ENCODE measurements at regions not wholly inside any gene's neighbourhood (a gene's known extent, or its start where the extent isn't known, plus 50 kb on each side); places are given as distances from the start of the nearest gene placed in this dataset.

GRCh38 chr3:127483902-127484591 is 106.5 kb downstream of the TPRA1 start:
- no peak overlapping the region for H2BK120ac ChIP-seq (ENCODE audit: low read depth, low read length)
- no peak overlapping the region for H3K9ac ChIP-seq (ENCODE audit: low read depth, low read length)
- TF ChIP-seq MXI1 (IDR thresholded peaks at IDR 0.05; ENCODE audit: borderline replicate concordance, low read depth, low read length) (no peak), RAD21 (IDR thresholded peaks at IDR 0.05; ENCODE audit: low read length) (no peak), CHD1 (IDR thresholded peaks at IDR 0.05; ENCODE audit: low read depth, low read length) (no peak), MAFK (IDR thresholded peaks at IDR 0.05; ENCODE audit: low read depth, low read length) (no peak), MAZ (IDR thresholded peaks at IDR 0.05; ENCODE audit: borderline replicate concordance, low read depth, low read length) (no peak), POLR2A (IDR thresholded peaks at IDR 0.05; ENCODE audit: low read depth, low read length) (no peak), RCOR1 (IDR thresholded peaks at IDR 0.05; ENCODE audit: insufficient replicate concordance, low read length) (no peak), FOS (IDR thresholded peaks at IDR 0.05; ENCODE audit: low read depth, low read length) (no peak), RFX5 (IDR thresholded peaks at IDR 0.05; ENCODE audit: low read depth, low read length) (no peak), NFE2L2 (IDR thresholded peaks at IDR 0.05; ENCODE audit: low read depth, low read length) (no peak), BHLHE40 (IDR thresholded peaks at IDR 0.05; ENCODE audit: low read depth, low read length) (no peak), CEBPB (IDR thresholded peaks at IDR 0.05; ENCODE audit: low read depth, low read length) (no peak), ELK1 (IDR thresholded peaks at IDR 0.05; ENCODE audit: borderline replicate concordance, low read depth, low read length) (no peak), USF2 (IDR thresholded peaks at IDR 0.05; ENCODE audit: low read depth, low read length) (no peak), SMC3 (IDR thresholded peaks at IDR 0.05; ENCODE audit: low read depth, low read length) (no peak), CTCF (conservative IDR thresholded peaks at IDR 0.05; ENCODE audit: low read depth, low read length) (no peak)
- no peak overlapping the region for H2AFZ ChIP-seq (replicated peaks; ENCODE audit: low read length, poor library complexity)
- CTCF ChIA-PET = no interaction called here
- no peak overlapping the region for H4K8ac ChIP-seq (ENCODE audit: low read depth in 2 of 2, low read length in 2 of 2)
- no peak overlapping the region for H2AK9ac ChIP-seq (replicated peaks; ENCODE audit: low read depth, low read length, poor library complexity)
- H3K4me2 ChIP-seq (ENCODE audit: low read depth, low read length) = no peak overlapping the region
- H3K4me1 ChIP-seq (ENCODE audit: control insufficient read depth, insufficient read depth, low read length) = no peaks in the 10 kb centered on the region
- dilution Hi-C loops (cut with HindIII; ENCODE audit: low sequenced_read_pairs, unreplicated experiment) (no loop called here), intact Hi-C loops (cut with micrococcal nuclease) (no loop called here), in situ Hi-C loops (cut with MboI; ENCODE audit: low sequenced_read_pairs) (no loop called here)
- H3K79me1 ChIP-seq (ENCODE audit: low read depth in 1 of 2, low read length in 2 of 2) = no peaks in the 10 kb centered on the region
- no peak overlapping the region for H2BK20ac ChIP-seq (ENCODE audit: low read depth, low read length)
- H3K9me1 ChIP-seq (ENCODE audit: insufficient read depth, low read length) = no peaks in the 10 kb centered on the region
- no peak overlapping the region for H3K23ac ChIP-seq (ENCODE audit: low read depth, low read length)
- H3K4me3 ChIP-seq (ENCODE audit: insufficient read depth, low read depth, low read length) = no peak overlapping the region
- no peaks in the 10 kb centered on the region for H3K9me3 ChIP-seq (ENCODE audit: control insufficient read depth, insufficient read depth, low read length)
- ATAC-seq (ENCODE audit: low read depth) (no peak), DNase-seq (no peak)
- WGBS, 2 experiments (ENCODE audit: extremely low coverage in 2 of 2, insufficient read length in 1 of 2) = 25% methylated on average over 2 of the region's 18 CpGs; no CpG with 5 or more reads in 1 of the 2 experiments
- BruUV-seq (replicated peaks) = no TSS peak
- H3K27me3 ChIP-seq (ENCODE audit: control insufficient read depth, insufficient read depth, low read length) = peaks cover 25% of the 10 kb centered on the region
- H2BK5ac ChIP-seq (ENCODE audit: low read depth, low read length, poor library complexity, severe bottlenecking) = no peak overlapping the region
- H2BK15ac ChIP-seq (ENCODE audit: low read depth, low read length) = no peak overlapping the region
- H4K20me1 ChIP-seq (ENCODE audit: insufficient read depth, low read length) = no peaks in the 10 kb centered on the region
- H3K4ac ChIP-seq (ENCODE audit: low read depth, low read length) = no peak overlapping the region
- H3K18ac ChIP-seq (ENCODE audit: low read depth, low read length) = no peak overlapping the region
- no peak overlapping the region for H4K5ac ChIP-seq (ENCODE audit: low read depth, low read length)
- POLR2A ChIA-PET (ENCODE audit: unreplicated experiment) = no interaction called here
- H4K91ac ChIP-seq (ENCODE audit: insufficient read depth, low read depth, low read length) = no peak overlapping the region
- H3K36me3 ChIP-seq (ENCODE audit: control insufficient read depth, insufficient read depth, low read length) = no peaks in the 10 kb centered on the region
- H3K27ac ChIP-seq (ENCODE audit: insufficient read depth, low read length) = no peak overlapping the region
- H2AK5ac ChIP-seq (ENCODE audit: low read depth, low read length) = no peak overlapping the region
- H3K56ac ChIP-seq (ENCODE audit: extremely low read depth, insufficient read depth, low read length) = no peak overlapping the region
- no peak overlapping the region for H3K14ac ChIP-seq (replicated peaks; ENCODE audit: low read depth, low read length)

All from IMR-90 (cell line).